ENCODE measurements at regions not wholly inside any gene's neighbourhood (a gene's known extent, or its start where the extent isn't known, plus 50 kb on each side); places are given as distances from the start of the nearest gene placed in this dataset.

- TF ChIP-seq CTCF (IDR thresholded peaks at IDR 0.05) (no peak), POLR2A (IDR thresholded peaks at IDR 0.05) (no peak)
Measured at GRCh38 chr13:107884564-107884963, 330.8 kb downstream of the LIG4 start.

All from thyroid gland (tissue), 4 donors.